ENCODE measurements at regions not wholly inside any gene's neighbourhood (a gene's known extent, or its start where the extent isn't known, plus 50 kb on each side); places are given as distances from the start of the nearest gene placed in this dataset.
"Not testable (repeated sequence)": the region's sequence is repeated elsewhere in the genome, so short reads cannot be mapped to it uniquely, and the experiment has no call there.

GRCh38 chr17:72563952-72564351, 443.1 kb downstream of the SOX9 start:
- no peak for DNase-seq (ENCODE audit: extremely low read depth, low read depth, low spot score)

- no peak for DNase-seq (ENCODE audit: extremely low read depth, low read depth, low spot score)
Measured at GRCh38 chr17:72565006-72565405, 444.2 kb downstream of the SOX9 start.

- DNase-seq (ENCODE audit: extremely low read depth, low read depth, low spot score) = no peak
Measured at GRCh38 chr17:72565758-72566157, 444.9 kb downstream of the SOX9 start.

GRCh38 chr17:72566671-72567484, 446.1 kb downstream of the SOX9 start:
- no peak for DNase-seq (ENCODE audit: extremely low read depth, low read depth, low spot score)

- DNase-seq (ENCODE audit: extremely low read depth, low read depth, low spot score) = no peak
Measured at GRCh38 chr17:72567774-72568173, 447.0 kb downstream of the SOX9 start.

- no peak for DNase-seq (ENCODE audit: extremely low read depth, low read depth, low spot score)
Measured at GRCh38 chr17:72569148-72569946, 448.5 kb downstream of the SOX9 start.

- DNase-seq (ENCODE audit: extremely low read depth, low read depth, low spot score) = no peak
Measured at GRCh38 chr17:72571813-72572396, 451.1 kb downstream of the SOX9 start.

GRCh38 chr17:72572604-72573491, 452.0 kb downstream of the SOX9 start:
- no peak for DNase-seq (ENCODE audit: extremely low read depth, low read depth, low spot score)

GRCh38 chr17:72573492-72573801, 452.6 kb downstream of the SOX9 start:
- DNase-seq (ENCODE audit: extremely low read depth, low read depth, low spot score) = not testable (repeated sequence)

- no peak for DNase-seq (ENCODE audit: extremely low read depth, low read depth, low spot score)
Measured at GRCh38 chr17:72574675-72575510, 454.1 kb downstream of the SOX9 start.

GRCh38 chr17:72575542-72576233, 454.9 kb downstream of the SOX9 start:
- no peak for DNase-seq (ENCODE audit: extremely low read depth, low read depth, low spot score)

GRCh38 chr17:72576289-72576759, 455.5 kb downstream of the SOX9 start:
- no peak for DNase-seq (ENCODE audit: extremely low read depth, low read depth, low spot score)

- DNase-seq (ENCODE audit: extremely low read depth, low read depth, low spot score) = no peak
Measured at GRCh38 chr17:72578817-72579470, 458.1 kb downstream of the SOX9 start.

GRCh38 chr17:72579990-72580320, 459.1 kb downstream of the SOX9 start:
- DNase-seq (ENCODE audit: extremely low read depth, low read depth, low spot score) = no peak

GRCh38 chr17:72580321-72581127, 459.7 kb downstream of the SOX9 start:
- DNase-seq (ENCODE audit: extremely low read depth, low read depth, low spot score) = no peak

GRCh38 chr17:72587156-72587555, 466.3 kb downstream of the SOX9 start:
- no peak for DNase-seq (ENCODE audit: extremely low read depth, low read depth, low spot score)

- DNase-seq (ENCODE audit: extremely low read depth, low read depth, low spot score) = no peak
Measured at GRCh38 chr17:72587773-72588511, 467.1 kb downstream of the SOX9 start.
